K562 (cell line): ENCODE measurements at regions not wholly inside any gene's neighbourhood (a gene's known extent, or its start where the extent isn't known, plus 50 kb on each side); places are given as distances from the start of the nearest gene placed in this dataset.

ENCODE experiments used
- ATF2 ChIP-seq: sonication (generic); formaldehyde crosslinking; IDR thresholded peaks from 2 replicates; pipeline ENCODE4 v1.8.1; 2022; ENCODE audit warnings: missing genetic modification reagents
- CCNT2 ChIP-seq: IDR thresholded peaks from 2 replicates; pipeline ENCODE4 v1.6.1; 2011; ENCODE audit warnings: borderline replicate concordance, low read depth, mild to moderate bottlenecking, moderate library complexity, mixed read lengths, low read length; ENCODE audit not compliant: insufficient read length; ENCODE audit errors: extremely low read depth
- CEBPB ChIP-seq: fragments of 450-650 bp; IDR thresholded peaks from 2 replicates; pipeline ENCODE4 v1.6.1; 2016; ENCODE audit warnings: missing genetic modification characterization, missing compliant biosample characterization
- CHD1 ChIP-seq: fragments of 200-600 bp; sonication (generic); IDR thresholded peaks from one replicate; pipeline ENCODE4 v1.6.1; 2012; ENCODE audit warnings: mild to moderate bottlenecking, moderate library complexity, low read length, inconsistent platforms
- HDAC3 ChIP-seq: fragments of 450-650 bp; IDR thresholded peaks from 2 replicates; pipeline ENCODE4 v1.6.1; 2018; ENCODE audit warnings: borderline replicate concordance, mild to moderate bottlenecking, moderate library complexity; ENCODE audit not compliant: partially characterized antibody
- HMG20B ChIP-seq: fragments of 250-450 bp; sonication (Bioruptor Pico); IDR thresholded peaks from 2 replicates; pipeline ENCODE4 v1.5.0; 2021; ENCODE audit warnings: mild to moderate bottlenecking
- KDM4B ChIP-seq, 2 experiments: fragments of 450-650 bp in 1 of 2; sonication (generic) in 1 of 2; IDR thresholded peaks; 2 replicates each; pipeline ENCODE4 v1.6.1; 2016 to 2017; ENCODE audit warnings: borderline replicate concordance in 2 of 2, antibody characterized with exemption in 1 of 2, low read depth in 1 of 2, mild to moderate bottlenecking in 1 of 2
- MYC ChIP-seq, 2 experiments: fragments of 250-450 bp in 1 of 2; sonication (Bioruptor Pico) in 1 of 2; IDR thresholded peaks; 2 replicates each; pipeline versions ENCODE4 v1.5.1 to v1.6.1; 2012 to 2021; ENCODE audit warnings: low read depth in 2 of 2, borderline replicate concordance in 1 of 2, improper control_type of control experiment in 1 of 2, low read length in 1 of 2, mild to moderate bottlenecking in 1 of 2, moderate library complexity in 1 of 2
- PHF20 ChIP-seq: fragments of 450-650 bp; IDR thresholded peaks from 2 replicates; pipeline ENCODE4 v1.6.1; 2018; ENCODE audit not compliant: partially characterized antibody
- REST ChIP-seq, 2 experiments: fragments of 450-650 bp; formaldehyde crosslinking in 1 of 2; IDR thresholded peaks; 2 replicates each; pipeline versions ENCODE4 v1.4.0 to v1.6.1; 2014 to 2020; ENCODE audit warnings: mild to moderate bottlenecking in 2 of 2, borderline replicate concordance in 1 of 2, low read depth in 1 of 2
- SRSF1 ChIP-seq: fragments of 200-400 bp; formaldehyde crosslinking; IDR thresholded peaks from 2 replicates; pipeline ENCODE4 v1.6.1; 2017; ENCODE audit warnings: mild to moderate bottlenecking, low read depth, low read length, moderate library complexity
- TCF7L2 ChIP-seq: fragments of 150-350 bp; IDR thresholded peaks from 2 replicates; pipeline ENCODE4 v1.6.1; 2016; ENCODE audit warnings: low read depth, mild to moderate bottlenecking, low read length, moderate library complexity
- ZBTB26 ChIP-seq: fragments of 450-650 bp; formaldehyde crosslinking; IDR thresholded peaks from 2 replicates; pipeline ENCODE4 v1.4.0; 2022; ENCODE audit warnings: missing genetic modification characterization

GRCh38 chr4:189787216-189788031 lies 153.2 kb upstream of the FRG1 start (continued):
- TF ChIP-seq CEBPB, result peak; percentile 74; the same call in 1 of the 2 replicates
- TF ChIP-seq KDM4B (IDR thresholded peaks at IDR 0.05; ENCODE audit: borderline replicate concordance in 2 of 2, low read depth in 1 of 2), result peak in 1 of 2 experiments; percentile 85; a peak in 1 of 4 replicates
- TF ChIP-seq HDAC3, result no peak
- TF ChIP-seq CHD1, result no peak
- no peak for TF ChIP-seq TCF7L2
- no peak for TF ChIP-seq CCNT2
- no peak for TF ChIP-seq REST (IDR thresholded peaks at IDR 0.05; ENCODE audit: borderline replicate concordance)
- TF ChIP-seq REST (CRISPR knock-in tag; IDR thresholded peaks at IDR 0.05; ENCODE audit: low read depth), result no peak
- TF ChIP-seq MYC (IDR thresholded peaks at IDR 0.05; ENCODE audit: low read depth, low read length), result peak; percentile 70; the same call in 1 of the 2 replicates
- TF ChIP-seq MYC (CRISPR knock-in tag; IDR thresholded peaks at IDR 0.05; ENCODE audit: borderline replicate concordance, low read depth), result 0 out of 2 replicates have a peak, but pooled peaks have one; percentile 15
- TF ChIP-seq HMG20B (CRISPR knock-in tag), result peak; percentile 16; the same call in 1 of the 2 replicates
- TF ChIP-seq ATF2 (CRISPR knock-in tag), result no peak
- no peak for TF ChIP-seq PHF20
- peak; percentile 98 for TF ChIP-seq ZBTB26
- TF ChIP-seq SRSF1, result no peak
